NCI-H2029 (cell line): ENCODE measurements at regions not wholly inside any gene's neighbourhood (a gene's known extent, or its start where the extent isn't known, plus 50 kb on each side); places are given as distances from the start of the nearest gene placed in this dataset.
"Not testable (repeated sequence)": the region's sequence is repeated elsewhere in the genome, so short reads cannot be mapped to it uniquely, and the experiment has no call there.

Experiments
- DNase-seq: peaks from one replicate; lab custom pipeline; 2025; lab: John Stamatoyannopoulos, UW

- no peak for DNase-seq
Measured at GRCh38 chr1:10941891-10942541, 70.4 kb upstream of the TARDBP start.

- DNase-seq = no peak
Measured at GRCh38 chr1:10942542-10942912, 69.9 kb upstream of the TARDBP start.

- no peak for DNase-seq
Measured at GRCh38 chr1:10943041-10943440, 69.4 kb upstream of the TARDBP start.

- peak; percentile 82 for DNase-seq
Measured at GRCh38 chr1:10943991-10944730, 68.3 kb upstream of the TARDBP start.

- no peak for DNase-seq
Measured at GRCh38 chr1:10945991-10946509, 66.4 kb upstream of the TARDBP start.

GRCh38 chr1:10947181-10947580 is 65.3 kb upstream of the TARDBP start:
- DNase-seq = no peak

GRCh38 chr1:10947691-10948462 is 64.6 kb upstream of the TARDBP start:
- no peak for DNase-seq

GRCh38 chr1:10948463-10948775 is 64.0 kb upstream of the TARDBP start:
- DNase-seq = no peak

GRCh38 chr1:10950316-10951172 is 61.9 kb upstream of the TARDBP start:
- DNase-seq = no peak

GRCh38 chr1:10951298-10951697 is 61.2 kb upstream of the TARDBP start:
- DNase-seq = not testable (repeated sequence)

- DNase-seq = no peak
Measured at GRCh38 chr1:10951961-10952360, 60.5 kb upstream of the TARDBP start.

- DNase-seq = no peak
Measured at GRCh38 chr1:10953505-10954193, 58.8 kb upstream of the TARDBP start.

GRCh38 chr1:10957133-10957532 is 55.3 kb upstream of the TARDBP start:
- no peak for DNase-seq

GRCh38 chr1:10958614-10959013 is 53.8 kb upstream of the TARDBP start:
- DNase-seq = peak; percentile 76

- peak; percentile 37 for DNase-seq
Measured at GRCh38 chr1:10960411-10961299, 51.8 kb upstream of the TARDBP start.

GRCh38 chr1:10961300-10961833 is 51.1 kb upstream of the TARDBP start:
- DNase-seq = no peak

GRCh38 chr1:10962483-10962882 is 50.0 kb upstream of the TARDBP start:
- DNase-seq = peak; percentile 94
